ENCODE measurements at regions not wholly inside any gene's neighbourhood (a gene's known extent, or its start where the extent isn't known, plus 50 kb on each side); places are given as distances from the start of the nearest gene placed in this dataset.

DNA sequence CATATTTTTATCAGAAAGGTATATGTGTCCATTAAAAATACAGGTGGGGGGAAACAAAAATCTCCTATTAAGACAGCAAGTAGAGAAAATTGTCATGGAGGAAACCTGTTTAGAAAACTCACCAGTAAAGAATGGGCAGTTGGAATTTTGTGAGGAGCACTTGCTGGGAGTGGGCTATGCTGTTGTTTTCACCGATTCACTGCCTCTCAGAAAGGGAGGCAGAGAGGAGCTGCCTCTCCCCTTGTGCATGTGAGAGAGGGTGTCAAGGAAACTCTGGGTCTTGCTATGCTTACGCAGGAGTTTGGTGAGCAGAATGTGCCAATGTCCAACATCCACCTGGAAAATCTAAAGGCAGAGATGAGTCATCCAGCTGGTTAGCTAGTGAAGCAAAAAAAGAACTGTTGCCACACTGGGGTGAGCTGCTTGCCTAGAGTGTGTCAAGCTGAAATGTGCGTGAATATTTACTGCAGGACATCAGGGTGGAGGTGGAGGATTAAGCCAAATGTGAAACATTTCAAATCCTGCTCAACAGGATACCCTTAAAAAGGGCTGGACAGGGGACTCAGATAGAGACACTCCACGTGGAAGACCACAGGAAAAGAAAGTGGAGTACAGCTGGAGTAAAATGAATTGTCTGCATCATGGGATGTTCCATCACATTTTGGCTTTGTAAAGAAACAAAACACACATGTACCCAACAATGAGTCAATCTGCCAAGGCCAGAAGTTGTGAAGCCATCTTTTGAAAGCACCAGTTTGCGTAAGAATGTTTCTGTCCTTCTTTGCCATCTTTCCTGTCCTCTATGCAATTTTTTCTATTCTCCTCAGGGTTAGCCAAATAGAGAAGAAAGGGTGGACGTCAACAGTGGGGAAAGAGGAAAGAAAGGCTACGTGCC is 449.7 kb upstream of the MPDZ start:
- Histone ChIP-seq H3K9ac (ENCODE audit: low read depth, low read length) (no peak overlapping the region), H3K36me3 (ENCODE audit: insufficient read depth, low read length) (no peaks in the 10 kb centered on the region), H3K9me3 (ENCODE audit: insufficient read depth, low read depth, low read length) (no peaks in the 10 kb centered on the region), H3K4me3 (ENCODE audit: low read length) (no peak overlapping the region), H3K27ac (ENCODE audit: low read depth, low read length) (no peak overlapping the region), H3K4me1 (ENCODE audit: insufficient read depth, low read length) (no peaks in the 10 kb centered on the region), H3K27me3 (ENCODE audit: insufficient read depth, low read length) (no peaks in the 10 kb centered on the region)
- 91% methylated on average over 7 of the region's 7 CpGs for WGBS

DNA sequence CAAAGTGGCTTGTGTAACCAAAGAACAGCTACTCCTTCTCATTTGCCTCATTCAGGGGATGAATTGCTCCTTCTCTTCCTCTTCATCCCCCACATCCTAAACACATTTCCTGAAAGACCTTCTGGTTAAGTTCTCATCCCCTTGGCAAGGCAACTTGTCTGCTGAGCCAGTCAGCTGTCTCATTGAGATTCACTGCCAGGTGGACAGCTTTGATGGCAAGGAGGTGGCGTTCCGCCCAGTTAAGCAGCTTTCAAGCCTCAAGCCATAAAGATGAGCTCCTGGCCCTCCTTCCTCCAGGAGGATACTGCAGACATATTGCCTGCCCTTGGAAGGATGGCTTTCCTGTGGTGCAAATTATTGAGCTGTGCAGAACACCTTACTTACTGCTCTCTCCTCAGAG is 448.6 kb upstream of the MPDZ start:
- no peak overlapping the region for H3K27ac ChIP-seq (ENCODE audit: low read depth, low read length)
- H3K4me3 ChIP-seq (ENCODE audit: low read length), result no peak overlapping the region
- H3K9me3 ChIP-seq (ENCODE audit: insufficient read depth, low read depth, low read length), result no peaks in the 10 kb centered on the region
- no peaks in the 10 kb centered on the region for H3K4me1 ChIP-seq (ENCODE audit: insufficient read depth, low read length)
- no peak overlapping the region for H3K9ac ChIP-seq (ENCODE audit: low read depth, low read length)
- H3K36me3 ChIP-seq (ENCODE audit: insufficient read depth, low read length), result no peaks in the 10 kb centered on the region
- H3K27me3 ChIP-seq (ENCODE audit: insufficient read depth, low read length), result no peaks in the 10 kb centered on the region
- 92% methylated on average over 2 of the region's 2 CpGs for WGBS

DNA sequence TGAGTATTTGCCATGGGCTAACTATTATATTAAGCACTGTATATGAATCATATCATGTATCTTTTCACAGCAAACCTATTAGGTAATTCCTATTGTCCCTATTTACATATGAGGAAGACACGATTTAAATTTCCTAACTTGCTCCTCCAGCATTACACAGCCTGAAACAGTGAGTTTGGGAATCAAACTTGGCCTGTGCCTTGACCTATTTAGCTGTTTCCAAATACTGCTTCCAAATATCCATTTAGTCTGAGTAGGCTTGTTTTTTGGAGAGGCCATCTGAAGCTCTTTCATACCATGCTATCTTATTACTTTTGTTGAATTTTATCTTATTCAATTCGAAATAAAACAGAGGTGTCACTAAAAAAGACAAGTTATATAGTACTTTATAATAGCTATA is 447.3 kb upstream of the MPDZ start:
- Histone ChIP-seq H3K9ac (ENCODE audit: low read depth, low read length) (no peak overlapping the region), H3K27ac (ENCODE audit: low read depth, low read length) (no peak overlapping the region), H3K27me3 (ENCODE audit: insufficient read depth, low read length) (no peaks in the 10 kb centered on the region), H3K9me3 (ENCODE audit: insufficient read depth, low read depth, low read length) (no peaks in the 10 kb centered on the region), H3K36me3 (ENCODE audit: insufficient read depth, low read length) (no peaks in the 10 kb centered on the region), H3K4me3 (ENCODE audit: low read length) (no peak overlapping the region), H3K4me1 (ENCODE audit: insufficient read depth, low read length) (no peaks in the 10 kb centered on the region)
- 92% methylated on average over 1 of the region's 2 CpGs for WGBS

DNA sequence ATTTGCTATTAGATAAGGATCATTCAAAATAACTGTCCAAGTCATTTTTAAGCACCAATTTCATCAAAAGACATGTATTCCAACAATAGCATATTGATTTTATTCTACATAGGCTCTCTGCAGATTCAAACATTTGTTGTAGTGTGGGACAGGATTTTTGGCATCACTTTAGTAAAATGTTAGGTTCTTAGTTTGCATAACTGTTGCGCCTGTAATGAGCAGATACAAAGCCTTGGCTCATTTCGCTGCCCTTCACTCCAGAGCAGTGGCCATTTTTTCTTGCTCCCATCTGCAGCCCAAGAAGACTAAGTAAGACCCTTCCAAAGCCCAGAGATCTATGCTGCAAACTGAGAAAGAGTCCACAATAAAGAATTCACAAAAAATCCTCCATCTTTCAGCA is 446.0 kb upstream of the MPDZ start:
- Histone ChIP-seq H3K4me3 (ENCODE audit: low read length) (no peak overlapping the region), H3K4me1 (ENCODE audit: insufficient read depth, low read length) (no peaks in the 10 kb centered on the region), H3K27ac (ENCODE audit: low read depth, low read length) (no peak overlapping the region), H3K27me3 (ENCODE audit: insufficient read depth, low read length) (no peaks in the 10 kb centered on the region), H3K9ac (ENCODE audit: low read depth, low read length) (no peak overlapping the region), H3K9me3 (ENCODE audit: insufficient read depth, low read depth, low read length) (no peaks in the 10 kb centered on the region), H3K36me3 (ENCODE audit: insufficient read depth, low read length) (no peaks in the 10 kb centered on the region)
- WGBS, result 97% methylated on average over 2 of the region's 2 CpGs

DNA sequence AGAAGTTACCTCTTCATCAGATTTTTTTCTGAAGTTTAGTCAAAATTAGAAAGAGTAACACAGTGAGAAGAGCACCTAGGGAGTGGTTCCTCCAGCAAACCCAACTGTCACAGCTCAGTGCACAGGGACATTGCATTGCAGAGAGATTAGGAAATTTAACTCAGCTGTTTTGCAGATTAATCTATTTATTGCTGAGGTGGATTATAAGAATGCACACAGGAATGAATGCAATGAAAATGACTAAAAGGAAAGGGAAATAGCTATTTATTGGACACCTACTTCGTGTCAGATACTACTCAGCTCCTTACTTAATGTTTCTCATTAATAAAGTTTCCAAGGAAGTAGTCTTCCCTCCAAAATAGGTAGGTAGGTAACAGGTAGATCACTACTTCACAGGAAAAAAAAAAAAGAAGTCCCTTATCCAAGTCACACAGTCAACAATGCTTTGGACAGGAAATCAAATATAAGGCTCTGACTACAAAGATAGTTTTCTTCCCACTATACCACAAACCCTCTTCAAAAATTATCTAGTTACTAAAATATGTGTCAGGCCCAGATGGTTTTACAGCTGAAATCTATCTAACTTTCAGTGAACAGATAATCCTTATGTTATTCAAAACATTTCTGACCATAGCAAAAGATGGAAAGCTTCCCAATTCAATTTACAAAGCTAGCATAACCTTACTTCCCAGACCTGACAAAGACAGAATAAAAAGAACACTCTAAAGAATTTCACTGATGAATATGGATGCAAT is 442.2 kb upstream of the MPDZ start:
- no peak overlapping the region for H3K27ac ChIP-seq (ENCODE audit: low read depth, low read length)
- WGBS, result no CpG with 5 or more reads among the region's 1 CpG
- peaks cover 25% of the 10 kb centered on the region for H3K4me1 ChIP-seq (ENCODE audit: insufficient read depth, low read length)
- no peaks in the 10 kb centered on the region for H3K9me3 ChIP-seq (ENCODE audit: insufficient read depth, low read depth, low read length)
- H3K4me3 ChIP-seq (ENCODE audit: low read length), result no peak overlapping the region
- H3K27me3 ChIP-seq (ENCODE audit: insufficient read depth, low read length), result no peaks in the 10 kb centered on the region
- no peaks in the 10 kb centered on the region for H3K36me3 ChIP-seq (ENCODE audit: insufficient read depth, low read length)
- H3K9ac ChIP-seq (ENCODE audit: low read depth, low read length), result no peak overlapping the region

DNA sequence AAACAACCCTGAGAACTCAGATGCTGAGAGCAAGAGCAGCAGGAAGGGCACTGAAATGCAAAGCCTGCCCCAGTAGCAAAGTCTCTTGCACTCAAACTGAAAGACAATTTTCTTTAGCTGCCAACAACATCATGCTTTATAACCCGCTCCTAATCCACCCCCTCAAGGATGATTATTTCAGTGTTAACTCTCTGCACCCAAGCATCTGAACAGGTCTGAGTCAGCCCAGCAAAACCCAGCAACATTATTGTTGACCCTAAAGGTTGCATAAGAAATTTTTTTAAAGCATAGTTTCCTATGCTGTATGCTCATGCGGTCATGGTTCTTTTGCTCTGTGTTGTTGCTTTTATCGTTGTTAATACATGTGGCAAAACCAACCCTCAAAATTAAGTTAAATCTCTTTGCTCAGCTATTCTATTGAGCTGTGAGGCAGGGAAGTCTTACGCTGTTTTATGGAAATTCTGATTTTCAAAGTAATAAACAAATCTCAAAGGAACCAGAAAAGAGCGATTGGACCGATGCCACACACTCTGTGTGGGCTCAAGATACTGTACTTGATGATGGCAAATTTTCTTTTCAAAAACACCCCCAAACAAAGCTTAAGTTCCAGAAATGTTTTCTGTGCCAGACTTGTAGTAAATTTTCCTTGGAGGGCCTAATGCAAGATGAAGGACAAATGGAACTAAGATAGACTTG is 440.6 kb upstream of the MPDZ start:
- peaks cover 25% of the 10 kb centered on the region for H3K4me1 ChIP-seq (ENCODE audit: insufficient read depth, low read length)
- H3K36me3 ChIP-seq (ENCODE audit: insufficient read depth, low read length), result no peaks in the 10 kb centered on the region
- WGBS, result 95% methylated on average over 4 of the region's 6 CpGs
- H3K9me3 ChIP-seq (ENCODE audit: insufficient read depth, low read depth, low read length), result no peaks in the 10 kb centered on the region
- H3K27me3 ChIP-seq (ENCODE audit: insufficient read depth, low read length), result no peaks in the 10 kb centered on the region
- H3K4me3 ChIP-seq (ENCODE audit: low read length), result no peak overlapping the region
- H3K9ac ChIP-seq (ENCODE audit: low read depth, low read length), result no peak overlapping the region
- no peak overlapping the region for H3K27ac ChIP-seq (ENCODE audit: low read depth, low read length)

DNA sequence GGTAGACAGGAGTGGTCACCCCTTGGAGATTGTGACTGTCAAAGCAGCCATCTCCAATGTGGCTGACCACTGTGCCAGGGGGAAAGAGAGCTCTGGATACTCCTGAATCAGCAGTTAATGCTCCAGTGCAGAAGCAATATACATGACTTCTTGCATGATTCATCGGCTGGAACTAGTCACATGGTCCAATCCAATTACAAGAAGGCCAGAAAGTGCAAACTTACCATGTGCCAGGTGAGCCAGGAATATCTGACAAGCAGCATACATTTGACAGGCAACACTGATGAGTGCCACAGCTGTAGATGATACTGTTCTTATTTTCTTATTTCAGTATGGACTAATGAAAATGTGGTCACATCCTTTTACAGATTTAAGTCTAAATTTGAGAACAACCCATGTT is 440.0 kb upstream of the MPDZ start:
- WGBS, result 94% methylated on average over 1 of the region's 1 CpG
- Histone ChIP-seq H3K9ac (ENCODE audit: low read depth, low read length) (no peak overlapping the region), H3K9me3 (ENCODE audit: insufficient read depth, low read depth, low read length) (no peaks in the 10 kb centered on the region), H3K27me3 (ENCODE audit: insufficient read depth, low read length) (no peaks in the 10 kb centered on the region), H3K27ac (ENCODE audit: low read depth, low read length) (no peak overlapping the region), H3K4me1 (ENCODE audit: insufficient read depth, low read length) (peaks cover 25% of the 10 kb centered on the region), H3K4me3 (ENCODE audit: low read length) (no peak overlapping the region), H3K36me3 (ENCODE audit: insufficient read depth, low read length) (no peaks in the 10 kb centered on the region)

DNA sequence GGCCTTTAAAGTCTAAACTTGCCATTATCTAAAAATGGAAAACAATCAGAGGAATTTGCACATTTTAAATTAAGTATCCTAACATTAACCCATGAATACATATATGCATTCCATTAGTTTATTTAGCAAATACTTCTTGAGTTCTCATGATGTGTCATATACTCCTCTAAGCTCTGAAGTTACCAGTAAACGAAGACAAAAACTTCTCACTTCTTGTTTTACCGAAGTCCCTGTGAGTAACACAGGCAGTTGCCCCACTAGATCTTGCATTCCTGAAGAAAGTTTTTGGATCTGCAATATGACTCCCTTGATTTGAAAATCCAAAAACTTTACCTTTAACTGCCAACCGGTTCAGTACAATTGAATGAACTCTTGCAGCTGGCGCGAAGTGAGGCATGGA is 439.0 kb upstream of the MPDZ start:
- Histone ChIP-seq H3K27ac (ENCODE audit: low read depth, low read length) (no peak overlapping the region), H3K9ac (ENCODE audit: low read depth, low read length) (no peak overlapping the region)
- WGBS, result 92% methylated on average over 5 of the region's 5 CpGs

DNA sequence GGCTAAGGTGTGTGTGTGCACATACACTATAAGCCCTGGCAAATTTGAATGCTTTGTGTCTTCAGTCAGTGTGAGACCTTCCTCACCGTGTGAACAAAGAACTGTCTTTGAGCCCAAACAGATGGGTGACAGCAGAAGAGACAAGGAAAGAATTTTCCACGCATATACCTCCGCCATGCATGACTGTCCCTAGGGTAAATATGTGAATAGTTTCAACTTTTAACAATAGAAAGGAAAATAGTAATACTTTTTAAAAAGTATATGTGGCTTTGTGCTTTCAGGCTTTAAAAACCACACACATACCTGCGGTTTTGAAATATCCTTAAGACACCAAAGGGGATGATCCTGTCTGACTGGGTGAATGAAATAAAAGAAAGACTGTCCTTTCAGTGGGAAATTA is 438.6 kb upstream of the MPDZ start:
- Histone ChIP-seq H3K9me3 (ENCODE audit: insufficient read depth, low read depth, low read length) (no peaks in the 10 kb centered on the region), H3K4me1 (ENCODE audit: insufficient read depth, low read length) (peaks cover 25% of the 10 kb centered on the region), H3K27ac (ENCODE audit: low read depth, low read length) (no peak overlapping the region), H3K36me3 (ENCODE audit: insufficient read depth, low read length) (no peaks in the 10 kb centered on the region), H3K9ac (ENCODE audit: low read depth, low read length) (no peak overlapping the region), H3K27me3 (ENCODE audit: insufficient read depth, low read length) (no peaks in the 10 kb centered on the region), H3K4me3 (ENCODE audit: low read length) (no peak overlapping the region)
- 71% methylated on average over 2 of the region's 4 CpGs for WGBS

More for the DNA sequence above, 439.0 kb upstream of the MPDZ start:
- H3K27me3 ChIP-seq (ENCODE audit: insufficient read depth, low read length), result no peaks in the 10 kb centered on the region
- H3K36me3 ChIP-seq (ENCODE audit: insufficient read depth, low read length), result no peaks in the 10 kb centered on the region
- H3K4me1 ChIP-seq (ENCODE audit: insufficient read depth, low read length), result peaks cover 25% of the 10 kb centered on the region
- H3K4me3 ChIP-seq (ENCODE audit: low read length), result no peak overlapping the region
- H3K9me3 ChIP-seq (ENCODE audit: insufficient read depth, low read depth, low read length), result no peaks in the 10 kb centered on the region

DNA sequence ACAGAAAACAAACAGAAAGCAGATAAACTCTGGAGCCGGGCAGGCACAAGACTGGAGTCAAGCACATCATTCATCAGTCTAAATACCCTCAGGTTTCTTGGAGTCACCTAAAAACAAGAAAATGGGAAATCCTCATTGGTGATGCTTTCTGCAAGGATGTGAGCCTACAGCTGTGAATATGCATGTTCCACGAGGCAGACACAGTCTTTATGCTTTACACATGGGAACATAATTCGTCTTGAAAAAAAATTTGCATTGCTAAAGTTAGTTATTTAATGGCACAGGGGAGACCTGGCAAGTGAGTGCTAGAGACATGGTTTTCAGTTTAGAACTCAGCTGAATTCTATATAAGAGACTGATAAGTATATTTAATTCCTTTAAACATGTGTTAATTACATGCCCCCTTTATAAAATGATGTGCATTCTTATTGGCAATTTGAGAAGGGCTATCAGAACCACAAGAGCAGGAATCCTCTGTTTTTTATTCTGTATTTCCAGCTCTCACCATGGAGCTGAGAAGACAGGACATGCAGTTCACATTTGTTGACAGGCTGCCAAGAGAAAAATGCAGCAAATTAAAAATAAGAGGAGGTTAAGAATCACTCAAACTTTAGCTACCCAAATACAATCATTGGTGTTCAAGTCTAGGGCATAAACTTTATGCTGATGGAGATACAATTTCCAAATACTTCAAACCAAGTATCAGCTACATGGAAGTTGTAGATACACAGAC is 438.0 kb upstream of the MPDZ start:
- WGBS, result 79% methylated on average over 3 of the region's 3 CpGs
- Histone ChIP-seq H3K27me3 (ENCODE audit: insufficient read depth, low read length) (no peaks in the 10 kb centered on the region), H3K36me3 (ENCODE audit: insufficient read depth, low read length) (no peaks in the 10 kb centered on the region), H3K27ac (ENCODE audit: low read depth, low read length) (no peak overlapping the region), H3K4me1 (ENCODE audit: insufficient read depth, low read length) (peaks cover 25% of the 10 kb centered on the region), H3K4me3 (ENCODE audit: low read length) (no peak overlapping the region), H3K9ac (ENCODE audit: low read depth, low read length) (no peak overlapping the region), H3K9me3 (ENCODE audit: insufficient read depth, low read depth, low read length) (no peaks in the 10 kb centered on the region)
